AG20443 (cell line): ENCODE measurements at regions not wholly inside any gene's neighbourhood (a gene's known extent, or its start where the extent isn't known, plus 50 kb on each side); places are given as distances from the start of the nearest gene placed in this dataset.

ENCODE experiments used
- DNase-seq: peaks from one replicate; pipeline ENCODE4 v3.0.0; 2012; ENCODE audit warnings: low spot score, mixed read lengths

DNA sequence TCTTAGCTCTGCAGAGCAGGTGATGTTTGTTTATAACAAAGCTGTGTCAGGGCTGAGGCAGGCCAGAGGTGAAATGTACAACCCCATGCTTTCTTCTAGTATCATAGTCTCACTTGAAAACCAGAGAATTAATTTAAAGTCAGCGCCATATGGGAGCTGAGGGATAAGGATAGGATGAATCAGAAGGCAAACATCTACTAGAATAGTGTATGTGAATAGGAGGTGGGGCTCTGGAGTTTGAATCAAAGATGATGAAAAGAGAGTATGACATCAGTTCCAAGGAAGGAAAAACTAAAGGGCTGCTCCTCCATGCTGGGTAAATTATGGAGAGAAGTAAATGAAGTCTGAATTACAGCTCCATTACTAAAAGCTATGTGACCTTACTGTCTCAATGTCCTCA lies 441.5 kb downstream of the RASEF start:
- no peak for DNase-seq

DNA sequence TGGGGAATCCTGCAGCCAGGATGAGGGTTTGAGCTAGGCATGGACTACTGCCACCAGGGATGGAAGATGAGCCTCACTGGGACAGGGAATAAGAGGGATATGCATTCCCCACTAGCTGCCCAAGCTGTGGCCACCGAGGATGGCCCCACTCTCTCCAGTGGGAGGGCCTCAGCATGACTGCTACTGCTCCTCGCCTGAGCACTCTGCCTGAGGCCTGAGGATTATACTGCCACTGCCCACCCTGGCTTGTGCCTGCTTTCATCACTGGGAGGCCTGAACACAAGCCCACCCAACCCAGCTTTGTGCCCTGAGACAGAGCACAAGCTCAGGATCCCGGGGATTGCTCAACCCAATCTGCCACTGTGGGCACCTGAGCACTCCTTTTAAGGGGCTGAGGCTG lies 425.6 kb downstream of the RASEF start:
- no peak for DNase-seq

DNA sequence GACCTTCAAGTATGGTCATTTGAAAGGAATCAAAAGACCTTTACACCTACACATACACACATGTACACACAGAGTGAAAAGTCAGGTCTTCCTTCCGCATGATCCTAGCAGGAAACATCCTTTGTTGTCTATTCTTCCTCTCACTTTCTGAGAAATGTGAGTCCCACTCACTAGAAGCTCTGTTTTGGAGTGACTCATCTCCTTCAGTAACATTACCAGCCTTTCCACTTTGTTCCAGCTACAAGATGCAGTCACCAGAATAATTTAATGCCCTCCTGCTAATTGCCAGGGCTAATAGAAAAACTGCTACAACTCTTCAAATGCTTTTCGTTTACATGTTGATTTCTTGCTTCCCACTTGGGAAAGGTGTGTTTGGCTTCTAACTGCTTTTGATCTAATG lies 417.3 kb downstream of the RASEF start:
- no peak for DNase-seq

DNA sequence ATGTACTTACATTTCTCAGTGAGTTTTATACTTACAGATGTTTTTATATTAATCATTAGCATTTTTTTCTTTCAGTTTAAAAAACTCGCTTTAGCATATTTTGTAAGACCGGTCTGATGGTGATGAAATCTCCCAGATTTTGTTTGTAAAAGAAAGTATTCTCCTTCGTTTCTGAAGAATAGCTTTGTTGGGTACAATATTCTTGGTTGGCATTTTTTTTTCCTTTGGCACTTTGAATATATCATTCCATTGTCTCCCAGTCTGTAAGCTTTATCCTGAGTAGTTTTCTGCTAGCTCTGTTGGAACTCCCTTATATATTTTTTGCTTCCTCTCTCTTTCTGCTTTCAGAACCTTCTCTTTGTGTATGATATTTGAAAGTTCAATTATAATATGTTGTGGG lies 412.6 kb downstream of the RASEF start:
- no peak for DNase-seq

DNA sequence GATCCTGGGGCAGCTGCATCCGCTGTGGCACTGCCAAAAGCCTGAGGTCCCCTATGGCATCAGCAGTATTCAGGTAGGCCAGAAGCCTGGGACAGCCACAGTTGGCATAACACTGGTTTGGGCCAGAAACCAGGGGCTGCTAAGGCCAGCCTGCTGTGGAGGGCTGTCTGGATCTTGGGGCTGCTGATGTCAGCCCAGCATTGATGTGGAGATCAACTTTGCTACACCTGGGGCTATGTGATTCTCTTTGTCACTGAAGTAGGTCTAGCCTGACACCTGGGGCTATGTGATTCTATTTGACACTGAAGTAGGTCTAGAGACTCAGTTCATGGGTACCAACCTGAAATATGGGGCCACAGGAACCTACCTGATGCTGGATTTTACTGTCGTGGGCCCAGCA lies 411.5 kb downstream of the RASEF start:
- no peak for DNase-seq

DNA sequence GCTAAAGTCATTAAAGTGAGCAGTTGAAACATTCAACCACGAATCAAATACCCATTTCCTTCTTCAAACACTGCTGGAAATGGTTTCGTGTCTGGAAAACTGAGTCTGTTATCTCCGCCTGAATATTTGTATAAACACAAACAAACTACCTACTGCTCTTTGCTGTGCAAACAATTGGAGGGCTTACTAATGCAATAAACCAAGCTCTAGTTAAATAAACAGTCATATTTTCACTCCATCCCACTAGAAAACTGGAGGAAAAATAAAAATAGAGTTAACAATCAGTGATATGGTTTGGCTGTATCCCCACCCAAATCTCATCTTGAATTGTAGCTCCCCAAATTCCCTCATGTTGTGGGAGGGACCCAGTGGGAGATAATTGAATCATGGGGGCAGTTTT lies 397.6 kb downstream of the RASEF start:
- DNase-seq: no peak

DNA sequence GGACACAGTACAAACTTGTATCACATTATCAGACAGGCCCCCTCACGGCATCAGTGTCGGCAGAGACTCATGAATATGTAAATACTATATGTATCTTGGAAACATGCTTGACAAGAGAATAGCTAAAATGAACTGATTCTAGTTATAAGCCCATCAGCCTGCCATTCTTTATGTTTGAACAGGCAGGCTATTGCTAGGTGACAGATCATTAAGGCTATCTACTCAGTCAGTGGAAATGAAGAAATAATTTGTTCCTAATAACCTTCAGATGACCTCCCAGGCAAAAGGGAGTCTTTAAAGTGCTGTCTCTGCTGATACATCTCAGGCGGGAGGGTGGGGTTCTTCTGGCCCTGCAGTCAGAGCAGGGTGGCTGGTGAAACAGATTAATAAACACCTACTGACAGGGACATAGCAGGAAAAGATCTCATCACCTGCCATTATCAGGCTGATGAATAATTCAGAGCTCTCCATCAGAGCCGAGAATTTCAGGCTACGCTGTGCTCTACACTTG lies 394.2 kb downstream of the RASEF start:
- no peak for DNase-seq

DNA sequence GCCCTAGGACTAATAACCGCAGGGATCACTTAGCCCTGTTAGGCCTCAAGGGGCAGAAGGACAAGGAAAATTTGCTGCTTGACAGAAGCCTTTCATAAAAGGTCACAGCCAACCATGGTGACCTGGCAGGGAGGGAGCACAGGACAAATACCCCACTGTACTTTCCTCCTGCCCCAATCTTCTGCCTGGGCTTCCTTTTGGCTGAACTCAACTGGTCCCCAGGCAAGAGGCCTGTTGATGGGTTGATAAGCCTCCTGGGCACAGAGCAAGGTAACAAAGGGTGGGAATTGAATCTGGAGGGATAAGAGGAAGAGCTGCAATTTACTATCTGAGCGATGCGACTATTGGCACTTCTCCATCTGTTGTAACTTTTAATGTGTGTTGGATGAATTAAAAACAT lies 392.9 kb downstream of the RASEF start:
- DNase-seq: no peak

DNA sequence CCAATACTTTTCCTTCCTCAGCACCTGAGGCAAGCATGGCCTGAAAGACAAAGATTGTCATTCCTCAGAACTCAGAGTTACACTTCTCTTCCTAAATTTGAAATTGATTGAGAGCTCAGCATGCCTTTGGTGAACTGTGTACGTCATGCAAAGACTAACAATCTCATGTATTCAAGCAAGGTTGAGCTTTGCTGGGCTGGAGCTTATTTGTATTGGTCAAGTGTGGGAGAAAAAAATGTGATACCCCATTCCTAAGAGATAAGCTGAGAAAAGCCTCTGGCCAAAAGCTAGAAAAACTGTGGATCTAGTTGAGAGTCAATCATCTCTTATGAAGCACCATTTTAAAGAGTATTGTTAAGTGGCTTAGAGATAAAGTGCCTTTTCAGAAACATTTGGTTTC lies 392.2 kb downstream of the RASEF start:
- DNase-seq: no peak

DNA sequence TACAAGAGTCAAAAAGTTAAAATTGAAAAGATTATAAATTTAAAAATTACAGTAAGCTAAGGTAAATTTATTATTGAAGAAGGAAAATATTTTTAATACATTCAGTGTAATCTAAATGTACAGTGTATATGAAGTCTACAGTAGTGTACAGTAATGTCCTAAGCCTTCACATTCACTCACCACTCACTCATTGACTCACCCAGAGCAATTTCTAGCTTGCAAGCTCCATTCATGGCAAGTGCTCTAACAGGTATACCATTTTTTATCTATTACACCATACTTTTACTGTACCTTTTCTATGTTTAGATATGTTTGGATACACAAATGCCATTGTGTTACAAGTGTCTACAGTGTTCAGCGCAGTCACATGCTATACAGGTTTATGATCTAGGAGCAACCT lies 389.7 kb downstream of the RASEF start:
- no peak for DNase-seq

DNA sequence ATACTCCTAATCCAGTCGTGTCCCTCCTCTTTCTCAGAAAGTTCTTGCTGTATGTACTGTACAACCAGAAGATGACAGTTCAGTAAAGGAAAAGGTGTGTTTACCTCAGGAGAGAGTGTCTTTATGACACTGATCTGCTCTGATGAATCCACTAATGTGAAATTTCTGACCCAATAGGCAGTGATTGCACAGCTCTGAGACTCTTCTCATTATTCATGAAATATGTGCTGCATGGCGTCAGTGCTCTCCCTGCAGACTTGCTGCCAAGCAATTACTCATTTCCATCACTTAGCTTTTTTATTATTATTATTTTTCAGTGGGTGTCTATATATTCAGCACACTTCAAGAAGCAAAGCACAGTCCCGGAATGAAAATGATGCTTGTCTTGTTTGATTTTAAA lies 389.0 kb downstream of the RASEF start:
- peak; percentile 11 for DNase-seq

DNA sequence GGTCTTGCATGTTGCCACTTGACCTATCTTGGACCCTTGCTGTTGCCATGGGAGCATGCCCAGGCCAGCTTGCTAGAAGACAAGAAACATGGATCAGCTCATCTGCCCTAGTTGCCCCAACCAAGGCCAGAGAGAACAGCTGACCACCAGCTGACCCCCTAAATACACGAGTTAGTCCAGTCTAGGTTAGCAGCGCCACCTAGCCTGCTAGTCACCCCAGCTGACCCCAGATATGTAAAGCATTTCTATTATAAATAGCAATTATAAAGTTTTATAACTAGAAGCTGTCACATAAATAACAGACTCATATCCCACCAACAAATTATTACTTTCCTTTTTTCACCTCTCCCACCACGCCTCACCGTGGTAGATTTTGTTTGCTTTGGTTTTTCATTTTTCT lies 387.8 kb downstream of the RASEF start:
- DNase-seq: no peak

DNA sequence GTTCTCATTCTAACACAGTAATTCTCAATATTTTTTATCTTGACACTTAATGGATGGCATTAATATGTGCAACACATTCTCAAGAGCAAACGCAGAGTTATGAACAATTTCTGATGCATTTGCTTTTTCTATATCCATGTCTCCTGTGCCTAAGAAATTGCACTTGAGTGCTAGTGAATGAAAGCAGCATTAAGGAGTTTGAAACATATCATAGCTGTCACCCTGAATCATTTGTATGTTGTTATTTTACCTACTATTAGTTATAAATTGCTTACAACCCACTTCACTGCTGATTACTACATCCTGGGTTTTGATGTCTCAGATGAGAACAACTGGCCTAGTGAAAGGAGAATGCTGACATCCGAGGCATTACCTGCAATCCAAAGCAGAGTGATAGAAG lies 387.3 kb downstream of the RASEF start:
- no peak for DNase-seq

DNA sequence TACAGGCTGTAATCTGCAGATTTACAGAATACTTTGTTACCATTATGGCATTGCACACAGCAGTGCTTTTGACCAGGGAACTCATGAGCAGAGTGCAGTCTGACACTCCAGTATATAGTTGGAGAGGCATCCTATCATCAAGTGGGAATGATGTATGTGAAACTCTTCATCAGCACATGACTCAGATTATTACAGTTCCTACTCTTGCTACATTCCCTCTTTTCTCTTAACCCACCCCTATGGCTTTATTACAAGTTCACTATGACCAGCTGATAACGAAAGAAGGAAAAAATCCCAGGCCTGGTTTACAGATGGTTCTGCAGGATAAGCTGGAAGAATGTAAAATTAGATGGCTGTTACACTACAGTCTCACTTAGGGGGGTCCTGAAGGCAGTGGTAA lies 385.9 kb downstream of the RASEF start:
- no peak for DNase-seq

DNA sequence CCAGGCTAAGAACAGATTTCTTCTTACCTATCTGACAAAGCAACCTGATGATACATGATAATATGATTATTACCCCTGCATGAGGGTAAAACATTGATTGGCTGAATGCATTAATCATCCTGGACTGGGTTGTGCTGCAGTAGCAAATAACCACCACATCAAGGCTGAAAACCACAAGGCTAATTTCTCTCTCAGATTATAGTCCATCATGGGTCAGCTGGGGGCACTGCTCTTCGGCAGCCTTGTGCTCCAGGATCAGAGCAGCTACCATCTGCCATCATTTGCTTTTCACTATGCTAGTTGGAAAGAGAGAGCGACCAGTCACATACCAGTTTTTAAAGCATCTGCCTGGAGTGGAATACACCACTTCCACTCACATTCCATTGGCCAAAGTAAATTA lies 383.5 kb downstream of the RASEF start:
- no peak for DNase-seq

DNA sequence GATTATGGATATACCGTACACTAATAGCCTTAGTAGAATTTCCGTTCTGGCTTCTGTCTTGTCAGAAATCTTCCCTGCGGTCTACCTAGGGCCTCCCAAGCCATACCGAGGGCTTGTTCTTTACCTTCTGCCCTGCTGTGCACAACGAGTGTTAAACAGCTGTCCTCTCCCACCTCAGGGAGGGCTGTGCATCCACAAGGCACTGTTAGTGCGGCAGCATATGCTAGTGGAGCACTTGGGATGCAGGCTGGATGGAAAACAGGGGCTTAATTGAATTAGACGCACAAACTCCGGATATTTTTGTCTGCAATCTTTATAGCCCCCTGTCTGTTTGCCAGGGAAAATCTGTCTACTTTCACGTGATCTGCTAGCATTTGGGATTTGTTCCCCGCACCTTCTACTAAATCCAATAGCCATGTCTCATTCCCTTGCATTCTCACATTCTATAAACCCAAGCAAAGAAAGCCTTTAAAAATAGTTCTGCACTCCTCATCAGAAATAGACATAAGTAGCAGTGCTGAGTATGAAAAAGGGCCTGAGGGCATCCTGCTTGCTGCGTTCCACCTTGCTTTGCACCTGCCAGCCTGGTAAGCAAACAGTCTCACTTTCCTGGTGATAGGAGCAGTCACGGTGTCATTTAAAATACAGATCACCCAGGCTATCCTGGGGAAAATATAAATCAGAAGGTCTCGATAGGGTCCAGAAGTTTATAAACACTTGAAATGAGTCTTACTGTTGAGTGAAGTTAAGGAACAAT lies 382.6 kb downstream of the RASEF start:
- no peak for DNase-seq

DNA sequence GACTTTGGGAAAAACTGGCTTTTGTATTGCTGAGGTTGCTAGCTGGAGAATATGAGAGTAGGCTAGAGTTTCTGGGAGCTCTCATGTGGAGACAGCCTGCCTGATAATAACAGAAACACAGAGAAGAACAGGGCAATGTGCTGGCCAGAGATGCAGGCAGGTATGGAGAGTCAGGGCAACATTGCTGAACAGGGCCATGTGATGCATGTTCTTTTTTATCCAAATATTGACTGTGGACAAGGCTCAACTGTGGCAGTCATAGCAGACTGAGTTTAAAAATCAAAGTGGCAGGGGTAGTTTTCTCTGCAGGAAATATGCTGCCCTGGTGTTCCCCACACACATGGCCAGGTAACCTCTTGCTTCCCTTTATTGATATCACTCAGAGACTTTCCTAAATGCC lies 381.1 kb downstream of the RASEF start:
- DNase-seq: no peak

DNA sequence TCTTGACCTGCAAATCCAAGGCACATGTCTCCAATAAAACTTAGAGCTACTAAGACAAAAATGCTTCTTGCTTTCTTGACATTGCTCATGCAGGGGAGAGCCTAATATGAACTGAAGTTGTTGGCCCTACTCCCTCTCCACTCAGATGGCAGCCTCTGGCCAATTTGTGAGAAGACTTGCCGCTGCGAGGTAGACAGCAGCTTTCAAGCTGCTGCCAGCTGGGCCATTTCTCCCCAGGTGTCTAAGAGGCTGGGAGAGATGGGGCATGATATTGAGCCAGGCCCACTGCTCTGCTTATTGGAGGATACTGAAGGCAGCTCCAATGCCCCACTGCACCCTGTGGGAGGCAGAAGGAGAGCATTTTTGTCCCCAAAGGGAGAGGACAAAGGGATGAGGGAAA lies 380.5 kb downstream of the RASEF start:
- DNase-seq: no peak

DNA sequence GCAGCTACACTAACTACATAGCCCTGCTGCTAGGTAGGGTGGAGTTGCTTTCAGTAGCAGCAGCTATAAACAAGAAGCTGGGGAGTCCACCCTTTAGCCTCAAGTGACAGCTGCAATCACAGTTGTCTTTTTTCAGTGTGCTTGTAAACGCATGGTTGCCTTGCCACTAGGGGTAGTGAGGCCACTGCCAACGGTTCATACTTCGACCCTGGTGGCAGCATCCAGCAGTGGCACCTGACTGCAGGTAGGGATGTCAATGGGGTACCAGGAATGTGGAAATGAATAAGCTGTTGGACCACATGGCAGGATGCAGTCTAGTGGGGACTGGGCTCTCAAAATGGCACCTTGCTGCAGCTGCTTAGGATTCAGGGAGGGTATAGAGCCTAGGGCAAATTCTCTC lies 367.2 kb downstream of the RASEF start:
- DNase-seq: no peak

DNA sequence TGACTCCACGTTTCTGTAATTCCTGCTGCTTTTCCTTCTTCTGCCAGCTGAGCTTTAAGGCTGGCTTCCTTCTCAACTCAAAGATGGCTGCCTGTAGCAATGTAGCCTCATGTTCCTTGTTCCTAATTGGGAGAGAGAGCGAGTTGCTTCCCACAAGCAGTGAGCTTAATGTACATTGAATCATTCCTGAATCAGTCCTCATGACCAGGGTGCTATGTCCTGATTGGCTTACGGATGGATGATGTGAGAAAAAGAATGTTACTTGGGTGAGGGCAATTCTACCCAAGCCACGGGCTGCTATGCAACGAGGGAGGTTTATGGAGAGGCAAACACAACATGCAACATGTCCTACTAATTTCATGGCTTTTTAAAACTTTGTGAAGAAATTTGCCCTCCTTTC lies 356.2 kb downstream of the RASEF start:
- no peak for DNase-seq

DNA sequence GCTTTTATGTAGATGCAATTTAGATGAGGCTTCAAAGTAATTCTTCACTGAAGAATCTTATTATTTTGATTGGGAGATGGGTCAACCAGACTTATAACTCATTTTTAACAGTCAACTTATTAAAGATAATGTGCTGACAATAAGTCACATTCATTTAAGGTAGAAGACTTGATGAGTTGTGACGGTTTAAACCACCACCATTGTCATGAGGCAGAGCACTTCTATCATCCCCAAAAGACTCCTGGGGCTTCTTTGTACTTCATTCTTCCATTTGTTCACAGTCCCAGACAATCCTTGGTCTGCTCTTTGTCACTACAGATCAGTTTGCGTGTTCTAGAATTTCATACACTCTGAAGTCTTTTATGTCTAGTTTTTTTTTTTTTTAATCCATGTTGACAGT lies 346.1 kb downstream of the RASEF start:
- no peak for DNase-seq

DNA sequence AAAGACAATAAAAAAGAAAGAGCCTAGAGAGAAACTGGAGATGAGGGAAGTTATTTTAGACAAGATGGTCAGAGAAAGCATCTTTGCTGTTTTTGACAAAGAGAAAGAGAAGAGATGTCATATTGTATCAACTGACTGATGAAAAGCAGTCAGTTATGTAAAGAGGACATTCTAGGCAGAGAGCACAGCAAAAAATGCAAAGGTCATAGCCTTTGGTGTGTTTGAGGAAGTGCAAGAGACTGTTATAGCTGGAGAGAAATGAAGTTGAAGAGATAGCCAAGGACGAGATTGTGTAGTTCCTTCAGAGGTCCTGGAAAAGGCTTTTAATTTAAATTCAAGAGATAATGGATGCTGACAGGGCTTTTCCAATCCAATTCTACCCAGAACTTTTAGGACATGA lies 342.4 kb downstream of the RASEF start:
- no peak for DNase-seq

DNA sequence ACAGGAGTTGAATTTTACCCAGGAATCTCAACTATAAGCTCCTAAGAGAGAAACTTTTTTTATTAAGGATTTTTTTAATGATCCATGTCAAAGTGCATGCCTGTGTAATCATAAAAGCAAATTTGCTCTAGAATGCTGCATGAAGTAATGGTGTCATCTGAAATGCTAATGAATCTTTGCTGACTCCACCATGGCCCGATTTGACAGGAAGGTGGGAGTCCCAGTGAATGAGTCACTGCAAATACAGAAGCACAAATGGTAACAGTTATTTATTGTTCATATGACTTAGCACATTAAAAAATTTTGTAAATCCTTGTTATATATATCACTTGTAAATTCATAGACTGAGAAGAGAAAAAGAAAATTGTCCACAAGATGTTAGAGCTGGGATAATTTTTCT lies 341.3 kb downstream of the RASEF start:
- DNase-seq: no peak

DNA sequence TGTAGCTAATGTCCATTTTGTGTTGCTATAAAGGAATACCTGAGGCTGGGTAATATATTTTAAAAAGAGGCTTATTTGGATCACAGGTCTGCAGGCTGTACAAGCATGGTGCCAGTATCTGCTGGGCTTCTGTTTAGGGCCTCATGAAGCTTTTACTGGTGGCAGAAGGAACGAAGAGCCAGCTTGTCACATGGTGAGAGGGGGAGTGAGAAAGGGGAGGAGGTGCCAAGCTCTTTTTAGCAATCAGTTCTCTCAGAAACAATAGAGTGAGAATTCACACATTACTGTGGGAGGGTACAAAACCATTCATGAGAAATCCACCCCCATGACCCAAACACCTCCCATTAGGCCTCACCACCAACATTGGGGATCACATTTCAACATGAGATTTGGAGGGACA lies 340.9 kb downstream of the RASEF start:
- no peak for DNase-seq

DNA sequence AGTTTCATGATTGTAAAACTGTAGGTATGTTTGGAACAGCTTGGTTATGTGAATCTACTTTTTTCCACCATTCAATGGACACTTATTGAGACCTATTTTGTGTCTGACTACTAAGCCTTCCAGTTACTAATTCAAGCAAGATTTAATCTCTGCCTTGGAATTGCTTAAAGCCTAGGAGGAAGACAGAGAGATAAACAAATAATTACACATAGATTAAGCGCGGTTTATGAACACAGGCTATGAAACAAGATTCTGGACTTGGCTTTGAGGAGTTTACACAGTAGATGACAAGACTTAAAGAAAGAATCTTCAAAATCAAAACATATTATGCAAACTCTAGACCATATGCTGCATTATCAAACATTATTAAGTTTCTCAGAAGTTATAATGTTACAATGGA lies 340.4 kb downstream of the RASEF start:
- DNase-seq: no peak
